Umbilical cord (tissue), 1 donor: ENCODE measurements at regions not wholly inside any gene's neighbourhood (a gene's known extent, or its start where the extent isn't known, plus 50 kb on each side); places are given as distances from the start of the nearest gene placed in this dataset.

Experiments used
- DNase-seq: peaks from one replicate; pipeline ENCODE4 v3.0.0-alpha.2; 2015; ENCODE audit warnings: low spot score

GRCh38 chr19:29096896-29097295 is 116.1 kb downstream of the UQCRFS1 start:
- DNase-seq: no peak

GRCh38 chr19:29093553-29093908 is 119.4 kb downstream of the UQCRFS1 start:
- DNase-seq: no peak

GRCh38 chr19:29092712-29093552 is 120.0 kb downstream of the UQCRFS1 start:
- no peak for DNase-seq

GRCh38 chr19:29090783-29091526 is 122.0 kb downstream of the UQCRFS1 start:
- DNase-seq: no peak

GRCh38 chr19:29089315-29089870 is 123.6 kb downstream of the UQCRFS1 start:
- DNase-seq: no peak

- DNase-seq: no peak
These were observed 124.2 kb downstream of the UQCRFS1 start for GRCh38 chr19:29088761-29089160.

- DNase-seq: no peak
These were observed 126.3 kb downstream of the UQCRFS1 start for GRCh38 chr19:29086646-29087045.

GRCh38 chr19:29086182-29086581 is 126.8 kb downstream of the UQCRFS1 start:
- DNase-seq: no peak

GRCh38 chr19:29085630-29086029 is 127.3 kb downstream of the UQCRFS1 start:
- no peak for DNase-seq

- no peak for DNase-seq
These were observed 127.7 kb downstream of the UQCRFS1 start for GRCh38 chr19:29085206-29085605.

GRCh38 chr19:29084266-29084665 is 128.7 kb downstream of the UQCRFS1 start:
- DNase-seq: no peak

GRCh38 chr19:29083863-29084262 is 129.1 kb downstream of the UQCRFS1 start:
- no peak for DNase-seq

- DNase-seq: no peak
These were observed 133.5 kb downstream of the UQCRFS1 start for GRCh38 chr19:29079356-29080032.

GRCh38 chr19:29076963-29077362 is 136.0 kb downstream of the UQCRFS1 start:
- DNase-seq: no peak

GRCh38 chr19:29076161-29076560 is 136.8 kb downstream of the UQCRFS1 start:
- DNase-seq: no peak

GRCh38 chr19:29075149-29075548 is 137.8 kb downstream of the UQCRFS1 start:
- no peak for DNase-seq

- DNase-seq: no peak
These were observed 138.4 kb downstream of the UQCRFS1 start for GRCh38 chr19:29074579-29074978.

- no peak for DNase-seq
These were observed 145.1 kb downstream of the UQCRFS1 start for GRCh38 chr19:29067831-29068230.

GRCh38 chr19:29062475-29063435 is 150.2 kb downstream of the UQCRFS1 start:
- no peak for DNase-seq

- DNase-seq: no peak
These were observed 152.1 kb downstream of the UQCRFS1 start for GRCh38 chr19:29060813-29061364.

- no peak for DNase-seq
These were observed 156.4 kb downstream of the UQCRFS1 start for GRCh38 chr19:29056535-29056934.
